Renal pelvis (tissue), 1 donor: ENCODE measurements at regions not wholly inside any gene's neighbourhood (a gene's known extent, or its start where the extent isn't known, plus 50 kb on each side); places are given as distances from the start of the nearest gene placed in this dataset.

ENCODE experiments used
- DNase-seq: peaks from one replicate; pipeline ENCODE4 v3.0.0-alpha.2; 2013

- no peak for DNase-seq
Measured at GRCh38 chr1:182121787-182122186, 60.3 kb upstream of the ZNF648 start.

DNA sequence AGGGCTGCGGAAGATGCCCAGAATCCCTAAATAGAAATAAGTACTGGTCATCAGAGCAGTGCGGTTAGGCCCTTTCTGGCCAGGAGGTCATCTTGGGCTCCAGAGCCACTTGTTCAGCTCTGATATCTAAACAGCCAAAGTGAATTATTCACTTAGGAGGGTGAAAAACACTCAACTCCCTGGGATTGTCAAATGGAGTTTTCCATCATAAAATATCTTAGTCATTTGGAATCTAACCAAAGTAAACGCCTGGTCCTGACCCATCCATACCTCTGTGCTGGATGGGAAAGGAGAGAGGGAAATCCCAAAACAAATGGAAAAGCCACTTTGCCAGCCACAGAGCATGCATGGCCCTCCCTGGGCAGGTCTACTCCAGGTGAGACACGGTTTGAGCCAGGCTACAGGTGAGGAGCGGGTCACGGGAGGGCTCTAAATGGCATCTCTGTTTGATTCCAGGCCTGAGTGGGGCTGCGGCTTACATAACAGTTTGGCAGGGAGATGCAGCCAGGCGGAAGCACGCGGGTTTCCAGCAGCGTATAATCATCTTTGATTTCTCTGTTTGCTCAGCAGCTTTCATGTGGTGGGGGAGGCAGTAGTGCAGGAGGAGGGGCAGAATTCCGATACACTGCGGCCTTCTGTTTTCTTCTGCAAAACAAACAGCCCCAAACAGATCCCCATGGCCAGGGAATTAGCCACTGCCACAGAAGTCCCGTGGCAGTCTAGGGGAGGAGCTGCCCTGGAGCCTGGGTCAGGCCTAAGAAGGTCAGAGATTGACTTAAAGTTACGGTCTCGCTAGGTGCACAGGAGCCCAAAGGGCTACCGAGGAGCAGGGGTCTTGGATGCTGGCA, 59.1 kb upstream of the ZNF648 start:
- no peak for DNase-seq

DNA sequence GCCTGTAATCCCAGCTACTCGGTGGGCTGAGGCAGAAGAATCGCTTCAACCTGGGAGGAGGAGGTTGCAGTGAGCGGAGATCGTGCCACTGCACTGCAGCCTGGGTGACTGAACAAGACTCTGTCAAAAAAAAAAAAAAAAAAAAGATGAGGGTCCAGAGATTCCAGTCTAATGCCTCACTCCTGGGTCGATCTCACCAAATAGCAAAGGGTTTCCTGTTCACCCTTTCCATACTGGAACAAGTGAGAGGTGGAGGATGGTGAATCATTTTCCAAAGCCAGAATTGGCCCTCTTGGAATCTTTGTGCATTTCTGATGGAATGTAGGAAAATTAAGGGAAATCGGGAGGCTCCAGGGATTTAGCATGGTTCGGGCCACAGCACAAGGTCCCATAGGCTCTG, 58.1 kb upstream of the ZNF648 start:
- DNase-seq, result no peak

GRCh38 chr1:182118851-182119250, 57.3 kb upstream of the ZNF648 start:
- no peak for DNase-seq

- no peak for DNase-seq
Measured at GRCh38 chr1:182114627-182115023, 53.1 kb upstream of the ZNF648 start.

DNA sequence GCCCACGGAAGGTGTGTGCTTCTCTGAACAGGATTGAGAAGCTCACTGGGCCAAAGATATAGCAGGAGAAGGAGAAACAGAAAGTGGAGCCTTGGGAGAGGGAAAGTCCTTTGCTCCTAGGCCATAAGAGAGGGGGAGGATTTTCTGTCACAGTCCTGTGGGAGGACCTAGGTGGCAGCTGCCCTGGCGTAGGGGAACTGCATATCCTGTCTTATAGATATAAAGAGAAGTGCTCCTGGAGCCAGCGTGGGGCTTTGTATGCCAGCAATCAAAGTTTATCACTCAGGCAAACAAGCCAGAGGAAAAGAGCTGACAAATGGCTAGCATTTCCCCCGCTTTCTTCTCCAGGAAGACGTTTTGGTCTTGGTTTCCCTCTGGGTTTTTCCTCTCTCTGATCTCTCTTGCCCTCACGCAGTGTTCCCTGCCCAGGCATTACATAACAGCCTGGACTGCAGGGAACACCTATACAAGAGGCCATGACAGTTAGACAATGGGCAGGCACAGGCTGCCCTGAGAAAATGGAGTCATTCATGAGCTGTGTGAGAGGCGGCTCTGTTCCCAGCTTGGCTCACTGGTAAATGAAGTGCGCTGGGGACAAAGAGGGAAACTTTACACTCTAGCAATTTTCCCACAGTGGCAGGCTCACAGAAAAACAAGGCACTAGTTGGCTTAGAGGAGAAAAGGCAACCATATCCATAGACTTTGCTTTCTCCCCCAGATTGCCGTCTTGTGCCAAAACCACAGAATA, 52.5 kb upstream of the ZNF648 start:
- no peak for DNase-seq

GRCh38 chr1:182111496-182111895, 50.0 kb upstream of the ZNF648 start:
- DNase-seq, result no peak
